ENCODE measurements at regions not wholly inside any gene's neighbourhood (a gene's known extent, or its start where the extent isn't known, plus 50 kb on each side); places are given as distances from the start of the nearest gene placed in this dataset.

DNA sequence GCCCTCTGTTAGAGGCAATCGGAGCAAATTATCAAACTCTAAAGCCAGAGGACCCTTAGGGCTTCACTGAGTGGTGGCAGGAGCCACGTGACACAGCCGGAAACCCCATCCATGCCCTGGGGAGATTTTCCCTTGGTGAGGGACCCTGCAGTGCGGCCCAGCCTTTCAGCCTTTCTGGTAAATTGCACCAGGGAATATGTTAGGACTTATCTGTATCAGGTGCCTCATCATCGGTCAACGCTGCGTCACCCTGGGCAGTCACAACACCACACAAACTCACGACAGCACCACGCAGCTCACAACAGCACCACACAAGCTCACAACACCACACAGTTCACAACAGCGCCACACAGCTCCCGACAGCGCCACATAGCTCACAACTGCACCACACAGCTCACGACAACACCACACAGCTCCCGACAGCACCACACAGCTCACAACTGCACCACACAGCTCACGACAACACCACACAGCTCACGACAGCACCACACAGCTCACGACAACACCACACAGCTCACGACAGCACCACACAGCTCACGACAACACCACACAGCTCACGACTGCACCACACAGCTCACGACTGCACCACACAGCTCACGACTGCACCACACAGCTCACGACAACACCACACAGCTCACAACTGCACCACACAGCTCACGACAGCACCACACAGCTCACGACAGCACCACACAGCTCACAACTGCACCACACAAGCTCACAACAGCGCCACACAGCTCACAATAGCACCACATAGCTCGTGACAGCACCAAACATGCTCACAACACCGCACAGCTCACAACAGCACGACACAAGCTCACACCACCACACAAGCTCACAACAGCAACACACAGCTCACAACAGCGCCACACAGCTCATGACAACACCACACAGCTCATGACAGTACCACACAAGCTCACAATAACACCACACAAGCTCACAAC lies 199.0 kb downstream of the DLL1 start:
- Histone ChIP-seq H3K9me3 (ENCODE audit: control insufficient read depth, insufficient read depth, low read length) (no peaks in the 10 kb centered on the region), H3K27ac (ENCODE audit: low read length) (no peak overlapping the region), H3K36me3 (ENCODE audit: control insufficient read depth, insufficient read depth, low read length) (no peaks in the 10 kb centered on the region), H3K4me1 (ENCODE audit: control insufficient read depth, insufficient read depth, low read length) (peaks cover 50% of the 10 kb centered on the region), H3K4me3 (ENCODE audit: low read length) (no peak overlapping the region), H3K27me3 (ENCODE audit: control insufficient read depth, insufficient read depth, low read length) (no peaks in the 10 kb centered on the region)
- TF ChIP-seq, protein P1, sequence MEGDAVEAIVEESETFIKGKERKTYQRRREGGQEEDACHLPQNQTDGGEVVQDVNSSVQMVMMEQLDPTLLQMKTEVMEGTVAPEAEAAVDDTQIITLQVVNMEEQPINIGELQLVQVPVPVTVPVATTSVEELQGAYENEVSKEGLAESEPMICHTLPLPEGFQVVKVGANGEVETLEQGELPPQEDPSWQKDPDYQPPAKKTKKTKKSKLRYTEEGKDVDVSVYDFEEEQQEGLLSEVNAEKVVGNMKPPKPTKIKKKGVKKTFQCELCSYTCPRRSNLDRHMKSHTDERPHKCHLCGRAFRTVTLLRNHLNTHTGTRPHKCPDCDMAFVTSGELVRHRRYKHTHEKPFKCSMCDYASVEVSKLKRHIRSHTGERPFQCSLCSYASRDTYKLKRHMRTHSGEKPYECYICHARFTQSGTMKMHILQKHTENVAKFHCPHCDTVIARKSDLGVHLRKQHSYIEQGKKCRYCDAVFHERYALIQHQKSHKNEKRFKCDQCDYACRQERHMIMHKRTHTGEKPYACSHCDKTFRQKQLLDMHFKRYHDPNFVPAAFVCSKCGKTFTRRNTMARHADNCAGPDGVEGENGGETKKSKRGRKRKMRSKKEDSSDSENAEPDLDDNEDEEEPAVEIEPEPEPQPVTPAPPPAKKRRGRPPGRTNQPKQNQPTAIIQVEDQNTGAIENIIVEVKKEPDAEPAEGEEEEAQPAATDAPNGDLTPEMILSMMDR (IDR thresholded peaks at IDR 0.05): no peak
- WGBS (ENCODE audit: insufficient coverage): 89% methylated on average over 30 of the region's 30 CpGs
- no peaks in the 10 kb centered on the region for H3K36me3 Mint-ChIP-seq
- no peaks in the 10 kb centered on the region for H3K9me3 Mint-ChIP-seq
- no peak for ATAC-seq
- intact Hi-C loops (cut with micrococcal nuclease): no loop called here
- H3K27ac Mint-ChIP-seq: no peak overlapping the region
- peaks cover 13 to 37% of the 10 kb centered on the region in 2 donors for H3K4me1 Mint-ChIP-seq
- peaks cover 6 to 9% of the 10 kb centered on the region in 2 donors for H3K27me3 Mint-ChIP-seq (ENCODE audit: low read depth in 2 of 2)
- DNase-seq: peak in 1 of 2 donors; percentile 7
- no peak overlapping the region for H3K4me3 Mint-ChIP-seq

DNA sequence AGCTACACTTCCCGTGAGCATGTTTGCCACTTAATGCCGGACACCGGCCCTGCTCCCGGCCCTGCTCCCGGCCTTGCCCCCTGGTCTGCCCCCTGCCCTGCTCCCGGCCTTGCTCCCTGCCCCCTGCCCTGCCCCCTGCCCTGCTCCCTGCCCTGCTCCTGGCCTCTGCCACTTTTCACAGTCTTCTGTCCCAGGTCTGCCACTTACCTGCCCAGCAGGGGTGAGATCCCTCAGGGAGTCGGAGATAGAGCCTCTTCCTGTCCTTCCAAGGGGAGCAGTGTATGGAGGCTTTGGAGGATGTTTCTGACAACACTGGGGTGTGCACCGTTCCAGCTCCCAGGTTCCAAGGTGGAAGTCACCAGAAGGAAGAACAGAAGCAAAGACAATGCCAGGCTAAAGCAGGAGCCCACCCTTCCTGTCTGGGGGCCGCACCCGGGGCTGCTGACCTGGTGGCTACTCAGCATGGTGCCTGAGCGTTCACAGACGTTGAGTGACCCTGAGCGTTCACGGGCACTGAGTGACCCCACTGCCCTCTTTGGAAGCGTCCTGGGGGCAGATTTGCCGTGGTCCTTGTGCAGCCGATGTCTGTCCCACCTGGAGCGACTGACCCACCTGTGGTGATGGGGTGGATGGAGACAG lies 199.8 kb downstream of the DLL1 start:
- Mint-ChIP-seq H3K36me3 (no peaks in the 10 kb centered on the region), H3K4me3 (no peak overlapping the region), H3K27me3 (ENCODE audit: low read depth in 2 of 2) (peaks cover 4 to 6% of the 10 kb centered on the region in 2 donors), H3K4me1 (peaks cover 21 to 45% of the 10 kb centered on the region in 2 donors), H3K9me3 (no peaks in the 10 kb centered on the region), H3K27ac (peak overlapping the region in 1 of 2 donors; percentile 94)
- Histone ChIP-seq H3K9me3 (ENCODE audit: control insufficient read depth, insufficient read depth, low read length) (no peaks in the 10 kb centered on the region), H3K27ac (ENCODE audit: low read length) (no peak overlapping the region), H3K4me1 (ENCODE audit: control insufficient read depth, insufficient read depth, low read length) (peaks cover 56% of the 10 kb centered on the region), H3K27me3 (ENCODE audit: control insufficient read depth, insufficient read depth, low read length) (no peaks in the 10 kb centered on the region), H3K4me3 (ENCODE audit: low read length) (no peak overlapping the region), H3K36me3 (ENCODE audit: control insufficient read depth, insufficient read depth, low read length) (no peaks in the 10 kb centered on the region)
- TF ChIP-seq, protein P1 (IDR thresholded peaks at IDR 0.05): no peak
- ATAC-seq (no peak), DNase-seq (peak in 1 of 2 donors; percentile 14)
- 95% methylated on average over 18 of the region's 18 CpGs for WGBS (ENCODE audit: insufficient coverage)
- intact Hi-C loops (cut with micrococcal nuclease): no loop called here

DNA sequence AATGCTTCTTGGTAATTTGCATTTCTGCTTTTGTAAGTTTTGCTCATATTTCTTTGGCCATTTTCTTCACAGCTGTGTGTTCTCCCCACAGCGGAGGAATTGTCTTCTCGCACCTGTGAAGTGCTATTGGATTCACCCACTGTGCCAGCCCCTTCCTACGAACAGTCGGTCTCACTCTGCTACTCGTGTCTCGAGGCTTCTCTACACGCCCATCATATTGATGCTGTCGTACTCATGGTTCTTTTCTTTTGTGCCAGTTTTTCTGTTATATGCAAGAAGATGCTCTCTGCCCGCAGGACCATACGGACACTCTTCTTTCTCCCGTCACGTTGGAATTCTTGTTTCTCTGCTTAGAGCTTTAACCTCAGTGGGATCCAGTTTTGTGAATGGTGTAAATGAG lies 200.3 kb downstream of the DLL1 start:
- H3K27me3 ChIP-seq (ENCODE audit: control insufficient read depth, insufficient read depth, low read length): no peaks in the 10 kb centered on the region
- Mint-ChIP-seq H3K36me3 (no peaks in the 10 kb centered on the region), H3K27me3 (ENCODE audit: low read depth in 2 of 2) (peaks cover 2 to 4% of the 10 kb centered on the region in 2 donors), H3K4me3 (peak overlapping the region; percentile 86), H3K27ac (peak overlapping the region; percentile 94 to 96), H3K4me1 (peaks cover 24 to 50% of the 10 kb centered on the region in 2 donors), H3K9me3 (no peaks in the 10 kb centered on the region)
- no peaks in the 10 kb centered on the region for H3K36me3 ChIP-seq (ENCODE audit: control insufficient read depth, insufficient read depth, low read length)
- peaks cover 56% of the 10 kb centered on the region for H3K4me1 ChIP-seq (ENCODE audit: control insufficient read depth, insufficient read depth, low read length)
- ATAC-seq: no peak
- 84% methylated on average over 12 of the region's 12 CpGs for WGBS (ENCODE audit: insufficient coverage)
- no peak overlapping the region for H3K27ac ChIP-seq (ENCODE audit: low read length)
- TF ChIP-seq, protein P1 (IDR thresholded peaks at IDR 0.05): no peak
- no peaks in the 10 kb centered on the region for H3K9me3 ChIP-seq (ENCODE audit: control insufficient read depth, insufficient read depth, low read length)
- intact Hi-C loops (cut with micrococcal nuclease): no loop called here
- H3K4me3 ChIP-seq (ENCODE audit: low read length): no peak overlapping the region
- peak in 1 of 2 donors; percentile 3 for DNase-seq

All from natural killer cell (primary cell).